Stimulated activated CD4-positive, alpha-beta T cell treated with anti-CD3 and anti-CD28 coated beads, Interleukin-1b, Interleukin-23, amount 100 ng/mL, for 4 hours (primary cell): ENCODE measurements at regions not wholly inside any gene's neighbourhood (a gene's known extent, or its start where the extent isn't known, plus 50 kb on each side); places are given as distances from the start of the nearest gene placed in this dataset.

Experiments
- DNase-seq, 2 donors: peaks; one replicate each; pipeline ENCODE4 v3.0.0-alpha.2; 2020; ENCODE audit warnings: low read depth in 2 of 2

GRCh38 chr6:164315376-164315775, 900.9 kb downstream of the QKI start:
- no peak for DNase-seq

- no peak for DNase-seq
Measured at GRCh38 chr6:164308339-164308738, 893.8 kb downstream of the QKI start.

- no peak for DNase-seq
Measured at GRCh38 chr6:164303102-164303964, 888.8 kb downstream of the QKI start.

GRCh38 chr6:164296411-164296810, 881.9 kb downstream of the QKI start:
- no peak for DNase-seq

GRCh38 chr6:164294047-164294784, 879.7 kb downstream of the QKI start:
- no peak for DNase-seq

- DNase-seq = no peak
Measured at GRCh38 chr6:164291224-164291623, 876.7 kb downstream of the QKI start.

GRCh38 chr6:164290101-164290500, 875.6 kb downstream of the QKI start:
- DNase-seq = no peak

- no peak for DNase-seq
Measured at GRCh38 chr6:164286011-164286410, 871.5 kb downstream of the QKI start.

GRCh38 chr6:164283574-164283973, 869.1 kb downstream of the QKI start:
- DNase-seq = no peak

GRCh38 chr6:164276211-164276610, 861.7 kb downstream of the QKI start:
- no peak for DNase-seq

GRCh38 chr6:164275773-164276172, 861.3 kb downstream of the QKI start:
- no peak for DNase-seq

- no peak for DNase-seq
Measured at GRCh38 chr6:164274493-164274892, 860.0 kb downstream of the QKI start.

GRCh38 chr6:164273491-164273890, 859.0 kb downstream of the QKI start:
- no peak for DNase-seq

- DNase-seq = no peak
Measured at GRCh38 chr6:164266851-164267250, 852.3 kb downstream of the QKI start.

- DNase-seq = no peak
Measured at GRCh38 chr6:164262348-164262747, 847.8 kb downstream of the QKI start.

- no peak for DNase-seq
Measured at GRCh38 chr6:164258421-164258820, 843.9 kb downstream of the QKI start.

GRCh38 chr6:164252948-164253347, 838.4 kb downstream of the QKI start:
- DNase-seq = no peak

GRCh38 chr6:164252291-164252690, 837.8 kb downstream of the QKI start:
- no peak for DNase-seq

- no peak for DNase-seq
Measured at GRCh38 chr6:164247106-164247505, 832.6 kb downstream of the QKI start.

- no peak for DNase-seq
Measured at GRCh38 chr6:164246082-164246481, 831.6 kb downstream of the QKI start.

- no peak for DNase-seq
Measured at GRCh38 chr6:164243949-164244348, 829.4 kb downstream of the QKI start.

- DNase-seq = no peak
Measured at GRCh38 chr6:164243012-164243610, 828.6 kb downstream of the QKI start.

- no peak for DNase-seq
Measured at GRCh38 chr6:164230804-164231203, 816.3 kb downstream of the QKI start.
